Spleen (tissue), 11 donors: ENCODE measurements at regions not wholly inside any gene's neighbourhood (a gene's known extent, or its start where the extent isn't known, plus 50 kb on each side); places are given as distances from the start of the nearest gene placed in this dataset.

Source experiments
- DNase-seq: peaks from one replicate; pipeline ENCODE4 v3.0.0-alpha.2; 2020
- H3K27ac ChIP-seq, 8 donors: fragments of 200-600 bp; sonication (generic) in 7 of 8; 1 replicate in 4 of 8; 2 replicates in 4 of 8; pipeline versions ENCODE4 v1.5.0 to v1.8.0; 2016 to 2021; ENCODE audit warnings: inconsistent platforms in 4 of 8, mild to moderate bottlenecking in 4 of 8, moderate library complexity in 1 of 8
- H3K27me3 ChIP-seq, 7 donors: fragments of 200-600 bp; sonication (generic) in 6 of 7; replicated peaks in 1 of 7; 1 replicate in 4 of 7; 2 replicates in 3 of 7; pipeline versions ENCODE4 v1.5.0 to v1.8.0; 2016 to 2021; ENCODE audit warnings: inconsistent platforms in 3 of 7, mild to moderate bottlenecking in 1 of 7
- H3K36me3 ChIP-seq, 6 donors: fragments of 200-600 bp; sonication (generic) in 5 of 6; 1 replicate in 4 of 6; 2 replicates in 2 of 6; pipeline versions ENCODE4 v1.5.0 to v1.8.0; 2016 to 2021; ENCODE audit warnings: inconsistent platforms in 2 of 6
- H3K4me1 ChIP-seq, 6 donors: fragments of 200-600 bp; sonication (generic) in 5 of 6; 1 replicate in 3 of 6; 2 replicates in 3 of 6; pipeline versions ENCODE4 v1.5.0 to v1.8.0; 2016 to 2021; ENCODE audit warnings: inconsistent platforms in 3 of 6
- H3K4me3 ChIP-seq, 8 donors: fragments of 200-600 bp; sonication (generic) in 7 of 8; 1 replicate in 4 of 8; 2 replicates in 4 of 8; pipeline versions ENCODE4 v1.5.0 to v1.8.0; 2016 to 2021; ENCODE audit warnings: inconsistent platforms in 4 of 8, mild to moderate bottlenecking in 4 of 8, moderate library complexity in 2 of 8
- H3K9me3 ChIP-seq, 8 donors: fragments of 200-600 bp; sonication (generic) in 7 of 8; 1 replicate in 4 of 8; 2 replicates in 4 of 8; pipeline versions ENCODE4 v1.5.0 to v1.8.0; 2016 to 2021; ENCODE audit warnings: inconsistent platforms in 4 of 8
- CTCF ChIP-seq, 11 experiments: fragments of 200-600 bp in 7 of 11; fragments of 450-650 bp in 4 of 11; sonication (generic) in 4 of 11; IDR thresholded peaks in 8 of 11; conservative IDR thresholded peaks in 3 of 11; 1 replicate in 7 of 11; 2 replicates in 4 of 11; pipeline versions ENCODE4 v1.4.0 to v1.8.0; 2016 to 2021; ENCODE audit warnings: antibody characterized with exemption in 11 of 11, inconsistent platforms in 4 of 11, mild to moderate bottlenecking in 1 of 11
- POLR2A ChIP-seq, 3 donors: fragments of 450-650 bp; IDR thresholded peaks; one replicate each; pipeline ENCODE4 v1.5.1; 2017; ENCODE audit warnings: antibody characterized with exemption in 3 of 3, mild to moderate bottlenecking in 1 of 3
- POLR2AphosphoS5 ChIP-seq, 3 donors: sonication (generic); formaldehyde crosslinking; IDR thresholded peaks; one replicate each; pipeline ENCODE4 v1.5.1; 2017; ENCODE audit warnings: antibody characterized with exemption in 3 of 3
- WGBS, 5 donors: extraction: QIAGEN DNeasy Blood & Tissue Kit in 3 of 5; methylation state at CpG; one replicate each; pipeline versions ENCODE4 v1.1.5 to v1.1.7; 2013 to 2018; 5-methylcytosine and 5-hydroxymethylcytosine counted together
- intact Hi-C: fragments of 100-400 bp; cut with DNase I; formaldehyde crosslinking; loops from one replicate; pipeline ENCODE4 v1.15.0; 2023; ENCODE audit warnings: low total_unique reads
- donor health status: healthy with polysubstance abuse.
- donor health status: DM: no; HTN: no; CAD: no; lungs with moderate emphysema.
- donor health status: DM: no; HTN: no; CAD: no.
- donor health status: Bipolar disorder and iron deficiency.
- donor health status: healthy.
- donor health status: DM: no; HTN: no; CAD: no.
- donor health status: DM: yes; HTN: yes; CAD: no.

DNA sequence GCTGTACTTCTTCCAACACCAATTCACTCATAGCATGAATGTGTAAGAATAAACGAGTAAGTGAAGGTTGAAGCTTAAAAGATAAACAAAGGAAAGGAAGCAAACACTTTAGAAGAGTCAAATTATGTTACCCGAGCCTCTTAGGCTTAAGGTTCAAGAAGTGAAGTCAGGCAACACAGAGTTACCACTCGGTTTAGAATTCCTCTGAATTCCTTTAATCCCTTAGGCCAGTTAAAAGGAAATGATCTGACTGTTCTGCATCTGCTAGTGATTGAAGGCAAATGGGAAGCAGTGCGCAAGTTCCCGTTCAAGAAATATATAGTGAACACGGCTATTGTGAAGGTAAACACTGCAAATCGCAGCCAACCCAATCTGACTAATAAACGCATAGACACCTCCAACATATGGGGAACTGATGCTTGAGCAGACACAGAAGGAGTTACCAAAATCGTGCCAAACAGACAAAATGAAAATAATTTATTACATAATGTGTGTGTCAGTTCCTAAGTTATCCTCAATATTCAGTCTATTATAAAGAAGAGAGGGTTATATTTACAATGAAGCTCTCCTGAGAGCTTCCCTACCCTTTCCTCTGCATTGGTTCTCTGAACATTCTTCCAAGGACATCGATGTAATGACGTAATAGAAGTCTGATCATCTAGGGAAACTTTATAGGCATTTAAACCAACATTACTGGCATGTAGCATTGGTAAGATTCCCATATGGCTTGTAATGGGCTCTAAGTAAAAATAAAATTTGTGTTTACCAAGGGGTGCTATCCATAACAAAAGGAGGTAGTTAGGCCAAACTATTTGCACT lies 837.1 kb upstream of the ZNF608 start:
- TF ChIP-seq CTCF (IDR thresholded peaks at IDR 0.05 in 8 of 11, conservative IDR thresholded peaks at IDR 0.05 in 3 of 11), result no peak

GRCh38 chr5:125584140-125584520 lies 837.7 kb upstream of the ZNF608 start:
- DNase-seq, result no peak
- H3K36me3 ChIP-seq, result no peaks in the 10 kb centered on the region
- no peak overlapping the region for H3K4me3 ChIP-seq
- H3K4me1 ChIP-seq, result no peaks in the 10 kb centered on the region
- H3K27me3 ChIP-seq, result no peaks in the 10 kb centered on the region
- no peak overlapping the region for H3K27ac ChIP-seq
- WGBS, 5 donors, result 68 to 83% (median 75%) methylated on average over 3 of the region's 3 CpGs
- TF ChIP-seq POLR2AphosphoS5 (IDR thresholded peaks at IDR 0.05) (no peak), CTCF (IDR thresholded peaks at IDR 0.05 in 8 of 11, conservative IDR thresholded peaks at IDR 0.05 in 3 of 11) (no peak), POLR2A (IDR thresholded peaks at IDR 0.05) (no peak)
- peaks cover 0 to 11% (median 1%) of the 10 kb centered on the region in 8 donors for H3K9me3 ChIP-seq
- intact Hi-C loops, result no loop called here

More for the DNA sequence above, 837.1 kb upstream of the ZNF608 start:
- H3K36me3 ChIP-seq, result no peaks in the 10 kb centered on the region
- intact Hi-C loops, result no loop called here
- no peak overlapping the region for H3K27ac ChIP-seq
- no peak for DNase-seq
- no peaks in the 10 kb centered on the region for H3K4me1 ChIP-seq
- 71 to 83% (median 80%) methylated on average over 11 of the region's 11 CpGs for whole genome bisulfite sequencing, 5 donors
- H3K4me3 ChIP-seq, result no peak overlapping the region
- H3K27me3 ChIP-seq, result no peaks in the 10 kb centered on the region
- H3K9me3 ChIP-seq, result peaks cover 0 to 11% (median 1%) of the 10 kb centered on the region in 8 donors

DNA sequence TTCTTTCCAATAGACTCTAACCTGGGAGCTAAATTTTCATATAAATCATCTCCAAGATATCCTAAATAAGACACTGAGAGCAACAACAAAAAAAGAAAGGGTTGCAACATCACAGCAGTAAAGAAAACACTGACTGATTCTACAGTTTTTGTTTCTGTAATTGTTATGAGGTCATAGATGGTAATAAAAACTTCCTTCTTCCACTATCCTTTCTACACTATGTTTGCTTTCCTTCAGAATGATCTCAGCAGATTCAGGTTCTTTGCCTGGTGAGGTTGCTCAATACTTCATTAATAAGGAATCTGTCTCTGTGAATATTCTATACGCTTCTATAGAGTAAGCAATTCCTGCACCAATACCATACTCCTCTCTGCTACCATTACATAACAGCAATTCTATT lies 835.6 kb upstream of the GRAMD2B start:
- Histone ChIP-seq H3K27me3 (no peaks in the 10 kb centered on the region), H3K4me3 (no peak overlapping the region), H3K9me3 (peaks cover 0 to 11% (median 1%) of the 10 kb centered on the region in 8 donors), H3K27ac (no peak overlapping the region), H3K4me1 (no peaks in the 10 kb centered on the region), H3K36me3 (no peaks in the 10 kb centered on the region)
- intact Hi-C loops, result no loop called here
- DNase-seq, result no peak
- TF ChIP-seq CTCF (IDR thresholded peaks at IDR 0.05 in 8 of 11, conservative IDR thresholded peaks at IDR 0.05 in 3 of 11) (no peak), POLR2A (IDR thresholded peaks at IDR 0.05) (no peak), POLR2AphosphoS5 (IDR thresholded peaks at IDR 0.05) (no peak)
- WGBS, 5 donors, result 89 to 100% (median 90%) methylated on average over 1 of the region's 1 CpG

- H3K27ac ChIP-seq, result no peak overlapping the region
- TF ChIP-seq POLR2A (IDR thresholded peaks at IDR 0.05), result no peak
- no peak for TF ChIP-seq CTCF (IDR thresholded peaks at IDR 0.05 in 8 of 11, conservative IDR thresholded peaks at IDR 0.05 in 3 of 11)
- no peak for TF ChIP-seq POLR2AphosphoS5 (IDR thresholded peaks at IDR 0.05)
- 68 to 96% (median 89%) methylated on average over 3 of the region's 3 CpGs for WGBS, 5 donors
These were observed 830.4 kb upstream of the GRAMD2B start for GRCh38 chr5:125592856-125593255.

More at GRCh38 chr5:125592856-125593255, 830.4 kb upstream of the GRAMD2B start:
- H3K36me3 ChIP-seq, result no peaks in the 10 kb centered on the region
- no peaks in the 10 kb centered on the region for H3K9me3 ChIP-seq
- H3K27me3 ChIP-seq, result no peaks in the 10 kb centered on the region
- no peak overlapping the region for H3K4me3 ChIP-seq
- DNase-seq, result no peak
- intact Hi-C loops, result no loop called here
- H3K4me1 ChIP-seq, result no peaks in the 10 kb centered on the region
